A549 (cell line): ENCODE measurements at regions not wholly inside any gene's neighbourhood (a gene's known extent, or its start where the extent isn't known, plus 50 kb on each side); places are given as distances from the start of the nearest gene placed in this dataset.

ENCODE experiments used
- ATAC-seq, 2 experiments: fragments of 200-7000 bp in 1 of 2; fragments of >200 bp in 1 of 2; cut with Nextera tagmentation in 1 of 2; cut with Tn5 transposase in 1 of 2; 3 replicates each; pipeline versions ENCODE4 v1.8.0 to v1.9.1; 2018 to 2020; ENCODE audit warnings: mild to moderate bottlenecking in 1 of 2, moderate library complexity in 1 of 2
- CTCF ChIA-PET: fragments of 300-600 bp; sonication (Branson Sonifier 250); formaldehyde crosslinking; extraction: SDS; loops from one replicate; lab custom pipeline; 2021; ENCODE audit warnings: antibody characterized with exemption, inconsistent platforms; lab: Yijun Ruan, JAX
- POLR2A ChIA-PET: fragments of 350-600 bp; formaldehyde crosslinking; extraction: SDS; loops from one replicate; lab custom pipeline; 2021; ENCODE audit warnings: antibody characterized with exemption, inconsistent platforms; lab: Yijun Ruan, JAX
- DNase-seq, 2 experiments: peaks; one replicate each; pipeline versions ENCODE4 v3.0.0 to v3.0.0-alpha.2; 2011 to 2016; ENCODE audit warnings: low read depth in 1 of 2, low spot score in 1 of 2
- FAIRE-seq: peaks from 2 replicates; lab custom pipeline; 2011; peaks lifted over from hg19 to GRCh38; lab: Jason Lieb, UNC
- H3K27ac ChIP-seq, 2 experiments: fragments of >200 bp; sonication (Bioruptor Twin); formaldehyde crosslinking; 3 replicates each; pipeline ENCODE4 v1.5.1; 2016 to 2017
- H3K4me1 ChIP-seq: fragments of >200 bp; sonication (Bioruptor Twin); formaldehyde crosslinking; 3 replicates; pipeline ENCODE4 v1.6.1; 2016
- H3K4me2 ChIP-seq: fragments of >200 bp; sonication (Bioruptor Twin); formaldehyde crosslinking; 3 replicates; pipeline ENCODE4 v1.6.1; 2016
- H3K4me3 ChIP-seq: fragments of >200 bp; sonication (Bioruptor Twin); formaldehyde crosslinking; 3 replicates; pipeline ENCODE4 v1.5.1; 2016
- H3K9me3 ChIP-seq: fragments of >200 bp; sonication (Bioruptor Twin); formaldehyde crosslinking; 3 replicates; pipeline ENCODE4 v1.6.1; 2016
- CEBPB ChIP-seq, 2 experiments: fragments of >200 bp in 1 of 2; sonication (Bioruptor Twin) in 1 of 2; formaldehyde crosslinking in 1 of 2; IDR thresholded peaks; 2 replicates each; pipeline ENCODE4 v1.6.1; 2012 to 2016
- EHF ChIP-seq: fragments of 250-450 bp; sonication (Bioruptor Pico); IDR thresholded peaks from 2 replicates; pipeline ENCODE4 v1.5.0; 2020; ENCODE audit warnings: mild to moderate bottlenecking
- EHMT2 ChIP-seq: fragments of 200-600 bp; sonication (generic); IDR thresholded peaks from 2 replicates; pipeline ENCODE4 v1.6.1; 2016; ENCODE audit warnings: antibody characterized with exemption, low read depth, mild to moderate bottlenecking, moderate library complexity
- EP300 ChIP-seq, 2 experiments: fragments of >200 bp; sonication (Bioruptor Twin); formaldehyde crosslinking; IDR thresholded peaks; 2 replicates in 1 of 2; 3 replicates in 1 of 2; pipeline ENCODE4 v1.6.1; 2016 to 2017
- FOSL2 ChIP-seq, 2 experiments: fragments of 450-650 bp in 1 of 2; fragments of >200 bp in 1 of 2; sonication (Bioruptor Twin) in 1 of 2; formaldehyde crosslinking; IDR thresholded peaks; 2 replicates each; pipeline versions ENCODE4 v1.5.0 to v1.6.1; 2016 to 2020; ENCODE audit warnings: mild to moderate bottlenecking in 1 of 2, moderate library complexity in 1 of 2
- FOXS1 ChIP-seq: fragments of 250-450 bp; sonication (Bioruptor Pico); IDR thresholded peaks from 2 replicates; pipeline ENCODE4 v1.5.0; 2020; ENCODE audit warnings: mild to moderate bottlenecking, moderate library complexity
- GATA3 ChIP-seq: IDR thresholded peaks from 2 replicates; pipeline ENCODE4 v1.6.1; 2012; ENCODE audit warnings: borderline replicate concordance
- HDAC2 ChIP-seq: fragments of 200-600 bp; sonication (generic); IDR thresholded peaks from 2 replicates; pipeline ENCODE4 v1.6.1; 2016
- HEYL ChIP-seq: fragments of 250-450 bp; sonication (Bioruptor Pico); IDR thresholded peaks from 2 replicates; pipeline ENCODE4 v1.8.0; 2021; ENCODE audit warnings: mild to moderate bottlenecking, moderate library complexity
- HOXA7 ChIP-seq: fragments of 250-450 bp; sonication (Bioruptor Pico); IDR thresholded peaks from 2 replicates; pipeline ENCODE4 v1.5.0; 2020; ENCODE audit warnings: mild to moderate bottlenecking, moderate library complexity
- HOXB13 ChIP-seq: fragments of 250-450 bp; sonication (Bioruptor Pico); IDR thresholded peaks from 2 replicates; pipeline ENCODE4 v1.5.0; 2020; ENCODE audit warnings: low read depth, mild to moderate bottlenecking, moderate library complexity
- HOXB5 ChIP-seq: fragments of 250-450 bp; sonication (Bioruptor Pico); IDR thresholded peaks from 2 replicates; pipeline ENCODE4 v1.5.0; 2020; ENCODE audit warnings: mild to moderate bottlenecking, moderate library complexity
- JUNB ChIP-seq: fragments of >200 bp; sonication (Bioruptor Twin); formaldehyde crosslinking; IDR thresholded peaks from 2 replicates; pipeline ENCODE4 v1.6.1; 2016
- MAFK ChIP-seq: fragments of 450-650 bp; IDR thresholded peaks from 2 replicates; pipeline ENCODE4 v1.6.1; 2014; ENCODE audit not compliant: partially characterized antibody
- MAZ ChIP-seq: fragments of 150-350 bp; IDR thresholded peaks from 2 replicates; pipeline ENCODE4 v1.6.1; 2014; ENCODE audit warnings: antibody characterized with exemption, low read depth, low read length, borderline replicate concordance
- MYC ChIP-seq: IDR thresholded peaks from 2 replicates; pipeline ENCODE4 v1.6.1; 2012; ENCODE audit warnings: mild to moderate bottlenecking, inconsistent platforms, low read length, improper control_type of control experiment, borderline replicate concordance
- NFE2L2 ChIP-seq: fragments of 150-350 bp; conservative IDR thresholded peaks from 2 replicates; pipeline ENCODE4 v1.6.1; 2014; ENCODE audit warnings: low read length
- PHF8 ChIP-seq: fragments of 200-600 bp; sonication (generic); IDR thresholded peaks from 2 replicates; pipeline ENCODE4 v1.6.1; 2016; ENCODE audit warnings: low read depth, mild to moderate bottlenecking, antibody characterized with exemption, moderate library complexity, borderline replicate concordance
- SREBF2 ChIP-seq: fragments of 450-650 bp; IDR thresholded peaks from 2 replicates; pipeline ENCODE4 v1.6.1; 2014; ENCODE audit warnings: mild to moderate bottlenecking, moderate library complexity
- TFCP2L1 ChIP-seq: fragments of 250-450 bp; sonication (Bioruptor Pico); IDR thresholded peaks from 2 replicates; pipeline ENCODE4 v1.5.0; 2021; ENCODE audit warnings: mild to moderate bottlenecking
- ZFP36 ChIP-seq: fragments of 450-650 bp; IDR thresholded peaks from 2 replicates; pipeline ENCODE4 v1.6.1; 2014; ENCODE audit warnings: borderline replicate concordance; ENCODE audit not compliant: partially characterized antibody
- ZNF302 ChIP-seq: fragments of 250-450 bp; sonication (Bioruptor Pico); IDR thresholded peaks from 2 replicates; pipeline ENCODE4 v1.9.0; 2021; ENCODE audit warnings: inconsistent platforms, mild to moderate bottlenecking, moderate library complexity
- WGBS: methylation state at CpG from one replicate; pipeline ENCODE4 v1.1.6; 2017; ENCODE audit errors: missing lambda C conversion rate; 5-methylcytosine and 5-hydroxymethylcytosine counted together
- TF ChIP-seq, protein P1 (sequence below): fragments of 450-650 bp; IDR thresholded peaks from 2 replicates; pipeline ENCODE4 v1.6.1; 2014; ENCODE audit warnings: antibody characterized with exemption
- TF ChIP-seq, protein P2 (sequence below): IDR thresholded peaks from 2 replicates; pipeline ENCODE4 v1.6.1; 2012
- TF ChIP-seq, protein P3 (sequence below): fragments of >200 bp; sonication (Bioruptor Twin); formaldehyde crosslinking; IDR thresholded peaks from 3 replicates; pipeline ENCODE4 v1.6.1; 2016
- TF ChIP-seq, protein P4 (sequence below): fragments of 250-450 bp; sonication (Bioruptor Pico); IDR thresholded peaks from 2 replicates; pipeline ENCODE4 v1.5.0; 2020; ENCODE audit warnings: low read depth, mild to moderate bottlenecking, moderate library complexity
- TF ChIP-seq, protein P5 (sequence below): IDR thresholded peaks from 2 replicates; pipeline ENCODE4 v1.6.1; 2012; ENCODE audit warnings: low read depth, borderline replicate concordance

DNA sequence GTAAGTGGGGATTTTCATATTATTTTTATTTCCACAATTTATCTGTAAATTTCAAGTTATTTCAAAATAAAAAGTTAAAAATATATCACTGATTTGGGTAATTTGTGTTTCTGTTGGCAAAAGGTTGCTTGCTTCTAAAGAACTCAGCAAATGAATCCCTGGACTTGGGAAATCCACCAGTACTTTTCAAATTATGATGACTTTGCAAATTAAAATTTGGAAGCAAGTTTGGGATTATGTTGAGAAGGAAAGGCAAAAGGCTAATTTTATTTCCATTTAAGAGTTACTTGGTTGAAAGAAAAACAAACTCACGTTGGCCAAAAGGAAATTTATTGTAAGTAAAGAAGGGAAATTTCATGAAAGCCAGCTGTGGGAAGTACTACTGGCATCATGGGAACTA is 220.3 kb downstream of the MAP2K6 start:
- ChIA-PET POLR2A (no interaction called here), CTCF (interaction anchor here (1.2 kb wide), 1 partner anchor 28 kb away, joined by 3 read pairs; no protein-coding TSS in a partner anchor)
- no peaks in the 10 kb centered on the region for H3K9me3 ChIP-seq
- no peak for TF ChIP-seq PHF8
- peak; percentile 96 for TF ChIP-seq MAFK
- no peaks in the 10 kb centered on the region for H3K4me1 ChIP-seq
- FAIRE-seq (no peak), DNase-seq (no peak), ATAC-seq (no peak)
- WGBS = 6% methylated on average over 1 of the region's 1 CpG
- no peak overlapping the region for H3K4me3 ChIP-seq
- no peak overlapping the region for H3K4me2 ChIP-seq
- H3K27ac ChIP-seq = no peak overlapping the region

DNA sequence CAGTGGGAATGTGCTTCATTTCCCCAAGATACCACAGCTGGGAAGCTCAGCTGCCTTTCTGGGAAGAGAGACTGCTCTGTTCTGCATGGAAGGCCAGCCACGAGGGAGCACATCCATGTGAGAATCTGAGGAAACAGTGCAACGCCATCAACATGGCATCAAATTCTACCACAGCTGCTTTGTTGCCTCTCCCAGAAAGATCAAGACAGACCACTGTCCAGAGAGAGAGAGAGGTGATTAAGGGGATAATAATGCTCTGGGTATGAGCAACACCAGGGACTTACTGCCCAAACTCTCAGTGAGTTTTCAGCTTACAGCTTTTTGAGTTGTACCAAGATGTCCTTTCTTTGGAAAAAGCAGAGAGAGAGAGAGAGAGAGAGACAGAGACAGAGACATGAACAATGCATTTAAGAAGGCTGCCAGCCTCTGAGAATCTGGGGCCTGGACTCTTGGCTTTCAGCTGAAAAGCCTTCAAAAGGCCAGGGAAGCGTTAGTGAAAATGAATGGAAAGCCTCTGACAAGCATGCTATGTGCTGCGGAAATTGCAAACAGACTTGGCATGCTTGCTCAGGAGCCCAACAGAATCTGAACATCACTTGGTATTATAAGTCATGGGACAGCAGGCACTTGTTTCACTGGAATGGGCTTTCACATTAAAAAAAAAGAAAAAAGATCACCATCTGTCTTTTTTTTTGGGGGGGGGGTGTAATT is 223.1 kb downstream of the MAP2K6 start:
- H3K4me2 ChIP-seq = no peak overlapping the region
- DNase-seq (no peak), FAIRE-seq (no peak), ATAC-seq (no peak)
- no peak overlapping the region for H3K4me3 ChIP-seq
- WGBS = 50% methylated on average over 4 of the region's 4 CpGs
- TF ChIP-seq, protein P1, sequence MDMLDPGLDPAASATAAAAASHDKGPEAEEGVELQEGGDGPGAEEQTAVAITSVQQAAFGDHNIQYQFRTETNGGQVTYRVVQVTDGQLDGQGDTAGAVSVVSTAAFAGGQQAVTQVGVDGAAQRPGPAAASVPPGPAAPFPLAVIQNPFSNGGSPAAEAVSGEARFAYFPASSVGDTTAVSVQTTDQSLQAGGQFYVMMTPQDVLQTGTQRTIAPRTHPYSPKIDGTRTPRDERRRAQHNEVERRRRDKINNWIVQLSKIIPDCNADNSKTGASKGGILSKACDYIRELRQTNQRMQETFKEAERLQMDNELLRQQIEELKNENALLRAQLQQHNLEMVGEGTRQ = no peak
- TF ChIP-seq ZNF302 (no peak), MAZ (no peak), MYC (no peak), HDAC2 (no peak), TFCP2L1 (CRISPR knock-in tag) (no peak), CEBPB (IDR thresholded peaks at IDR 0.05) (no peak), HOXA7 (no peak)
- TF ChIP-seq, protein P2, sequence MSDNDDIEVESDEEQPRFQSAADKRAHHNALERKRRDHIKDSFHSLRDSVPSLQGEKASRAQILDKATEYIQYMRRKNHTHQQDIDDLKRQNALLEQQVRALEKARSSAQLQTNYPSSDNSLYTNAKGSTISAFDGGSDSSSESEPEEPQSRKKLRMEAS = no peak
- H3K4me1 ChIP-seq = no peaks in the 10 kb centered on the region
- ChIA-PET CTCF (interaction anchor here (1.0 to 2.0 kb wide), 3 partner anchors 10 to 69 kb away, joined by 3 to 5 read pairs (median 4); no protein-coding TSS in a partner anchor), POLR2A (no interaction called here)
- no peak overlapping the region for H3K27ac ChIP-seq
- no peaks in the 10 kb centered on the region for H3K9me3 ChIP-seq

DNA sequence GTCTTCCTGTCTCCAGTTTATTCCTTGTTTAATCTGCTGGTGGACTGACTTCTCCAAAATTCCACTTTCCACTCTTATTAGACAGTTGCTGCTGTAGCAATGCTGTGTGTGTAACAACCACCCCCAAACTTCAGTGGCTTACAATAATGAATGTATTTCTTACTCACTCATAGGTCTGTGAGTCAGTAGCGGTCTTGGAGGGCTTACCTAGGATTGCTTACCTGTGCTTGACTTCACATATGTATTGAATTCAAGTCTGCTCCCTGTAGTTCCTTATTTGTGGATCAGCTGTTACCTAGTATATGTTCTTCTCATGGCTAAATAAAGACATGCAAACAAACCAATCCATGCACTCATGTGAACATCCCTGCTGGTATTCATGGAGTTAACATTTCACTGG is 224.6 kb downstream of the MAP2K6 start:
- Histone ChIP-seq H3K27ac (no peak overlapping the region), H3K4me1 (no peaks in the 10 kb centered on the region), H3K9me3 (no peaks in the 10 kb centered on the region), H3K4me2 (no peak overlapping the region), H3K4me3 (no peak overlapping the region)
- FAIRE-seq = no peak
- ATAC-seq = no peak
- POLR2A ChIA-PET = no interaction called here
- WGBS = 60% methylated on average over 1 of the region's 1 CpG
- CTCF ChIA-PET = no interaction called here
- DNase-seq = no peak
- TF ChIP-seq EP300 (IDR thresholded peaks at IDR 0.05) (no peak), EHF (CRISPR knock-in tag) (no peak), EHMT2 (no peak), FOSL2 (IDR thresholded peaks at IDR 0.05) (no peak), FOSL2 (CRISPR knock-in tag; IDR thresholded peaks at IDR 0.05) (no peak), HOXB5 (CRISPR knock-in tag) (no peak), FOXS1 (CRISPR knock-in tag) (no peak), PHF8 (no peak)
- TF ChIP-seq, protein P1 = no peak
- TF ChIP-seq, all 56 proteins: peak for 0

DNA sequence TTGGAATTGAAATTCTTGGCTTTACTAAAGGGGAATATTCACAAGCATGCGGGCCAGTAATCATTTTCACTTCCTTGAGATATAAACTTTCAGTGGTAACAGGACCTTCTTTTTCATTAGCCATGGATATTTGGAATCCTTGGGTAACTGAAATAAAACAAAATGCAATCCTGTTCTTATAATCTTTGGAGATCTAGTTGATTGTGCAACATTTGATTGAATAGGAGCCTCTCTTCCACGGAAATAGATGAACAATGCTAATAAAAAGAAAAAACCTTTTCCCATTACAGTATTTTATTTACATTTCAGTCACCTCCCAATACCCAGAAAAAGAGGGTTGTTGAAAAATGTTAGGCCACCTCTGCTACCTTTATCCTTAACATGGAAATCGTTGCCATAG is 225.6 kb downstream of the MAP2K6 start:
- no peaks in the 10 kb centered on the region for H3K4me1 ChIP-seq
- 36% methylated on average over 3 of the region's 3 CpGs for WGBS
- CTCF ChIA-PET = no interaction called here
- no peak overlapping the region for H3K4me3 ChIP-seq
- H3K27ac ChIP-seq = no peak overlapping the region
- ATAC-seq (no peak), FAIRE-seq (no peak), DNase-seq (no peak)
- POLR2A ChIA-PET = no interaction called here
- H3K4me2 ChIP-seq = no peak overlapping the region
- no peaks in the 10 kb centered on the region for H3K9me3 ChIP-seq
- TF ChIP-seq NFE2L2 = no peak
- TF ChIP-seq ZNF302 = no peak
- TF ChIP-seq HOXB5 (CRISPR knock-in tag) = no peak
- TF ChIP-seq, protein P3, sequence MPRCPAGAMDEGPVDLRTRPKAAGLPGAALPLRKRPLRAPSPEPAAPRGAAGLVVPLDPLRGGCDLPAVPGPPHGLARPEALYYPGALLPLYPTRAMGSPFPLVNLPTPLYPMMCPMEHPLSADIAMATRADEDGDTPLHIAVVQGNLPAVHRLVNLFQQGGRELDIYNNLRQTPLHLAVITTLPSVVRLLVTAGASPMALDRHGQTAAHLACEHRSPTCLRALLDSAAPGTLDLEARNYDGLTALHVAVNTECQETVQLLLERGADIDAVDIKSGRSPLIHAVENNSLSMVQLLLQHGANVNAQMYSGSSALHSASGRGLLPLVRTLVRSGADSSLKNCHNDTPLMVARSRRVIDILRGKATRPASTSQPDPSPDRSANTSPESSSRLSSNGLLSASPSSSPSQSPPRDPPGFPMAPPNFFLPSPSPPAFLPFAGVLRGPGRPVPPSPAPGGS = no peak
- no peak for TF ChIP-seq JUNB
- TF ChIP-seq HEYL = no peak
- no peak for TF ChIP-seq FOSL2 (IDR thresholded peaks at IDR 0.05)
- TF ChIP-seq FOSL2 (CRISPR knock-in tag; IDR thresholded peaks at IDR 0.05) = no peak
- TF ChIP-seq, protein P4, sequence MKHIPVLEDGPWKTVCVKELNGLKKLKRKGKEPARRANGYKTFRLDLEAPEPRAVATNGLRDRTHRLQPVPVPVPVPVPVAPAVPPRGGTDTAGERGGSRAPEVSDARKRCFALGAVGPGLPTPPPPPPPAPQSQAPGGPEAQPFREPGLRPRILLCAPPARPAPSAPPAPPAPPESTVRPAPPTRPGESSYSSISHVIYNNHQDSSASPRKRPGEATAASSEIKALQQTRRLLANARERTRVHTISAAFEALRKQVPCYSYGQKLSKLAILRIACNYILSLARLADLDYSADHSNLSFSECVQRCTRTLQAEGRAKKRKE (CRISPR knock-in tag) = no peak
- no peak for TF ChIP-seq GATA3
- TF ChIP-seq, protein P5, sequence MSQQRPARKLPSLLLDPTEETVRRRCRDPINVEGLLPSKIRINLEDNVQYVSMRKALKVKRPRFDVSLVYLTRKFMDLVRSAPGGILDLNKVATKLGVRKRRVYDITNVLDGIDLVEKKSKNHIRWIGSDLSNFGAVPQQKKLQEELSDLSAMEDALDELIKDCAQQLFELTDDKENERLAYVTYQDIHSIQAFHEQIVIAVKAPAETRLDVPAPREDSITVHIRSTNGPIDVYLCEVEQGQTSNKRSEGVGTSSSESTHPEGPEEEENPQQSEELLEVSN = no peak
- TF ChIP-seq SREBF2 = no peak
- no peak for TF ChIP-seq ZFP36
- TF ChIP-seq MAFK = no peak
- TF ChIP-seq HOXB13 (CRISPR knock-in tag) = no peak
